Cerebellar cortex (tissue), 1 donor: ENCODE measurements at regions not wholly inside any gene's neighbourhood (a gene's known extent, or its start where the extent isn't known, plus 50 kb on each side); places are given as distances from the start of the nearest gene placed in this dataset.
"Not testable (repeated sequence)": the region's sequence is repeated elsewhere in the genome, so short reads cannot be mapped to it uniquely, and the experiment has no call there.

Source experiments
- DNase-seq: peaks from one replicate; pipeline ENCODE4 v3.0.0-alpha.2; 2015; ENCODE audit warnings: low spot score

DNA sequence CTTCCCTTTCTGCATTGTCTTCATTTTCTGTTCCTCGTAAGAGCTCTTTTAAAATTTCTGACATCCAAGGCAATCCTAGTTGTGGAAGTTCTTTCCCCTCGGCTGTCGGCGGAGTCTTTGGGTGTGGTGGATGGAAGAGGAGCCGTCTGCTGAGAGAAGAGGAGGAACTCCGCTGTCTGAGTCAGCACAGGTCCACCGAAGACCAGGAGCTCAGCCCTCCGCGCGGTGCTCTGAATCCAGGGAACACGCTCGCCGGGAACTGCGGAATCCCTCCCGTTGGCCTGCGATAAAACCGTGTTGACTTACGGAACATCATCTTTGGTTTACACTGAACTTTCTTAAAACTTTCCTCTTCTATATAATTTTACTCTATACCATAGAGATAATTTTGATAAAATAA lies 100.7 kb upstream of the IRX4 start:
- no peak for DNase-seq

DNA sequence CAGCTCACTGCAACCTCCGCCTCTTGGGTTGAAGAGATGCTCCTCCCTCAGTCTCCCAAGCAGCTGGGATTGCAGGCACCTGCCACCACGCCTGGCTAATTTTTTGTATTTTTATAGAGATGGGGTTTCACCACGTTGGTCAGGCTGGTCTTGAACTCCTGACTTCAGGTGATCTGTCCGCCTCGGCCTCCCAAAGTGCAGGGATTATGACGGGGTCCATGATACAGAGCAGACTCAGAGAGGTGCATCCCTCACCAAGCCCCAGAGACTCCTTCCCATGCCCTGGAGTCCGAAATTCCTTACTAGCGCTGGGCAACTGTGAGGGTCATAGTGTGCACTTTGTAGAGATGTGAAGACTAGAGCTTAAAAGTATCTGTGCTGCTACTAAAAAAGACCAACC lies 99.8 kb upstream of the IRX4 start:
- not testable (repeated sequence) for DNase-seq

DNA sequence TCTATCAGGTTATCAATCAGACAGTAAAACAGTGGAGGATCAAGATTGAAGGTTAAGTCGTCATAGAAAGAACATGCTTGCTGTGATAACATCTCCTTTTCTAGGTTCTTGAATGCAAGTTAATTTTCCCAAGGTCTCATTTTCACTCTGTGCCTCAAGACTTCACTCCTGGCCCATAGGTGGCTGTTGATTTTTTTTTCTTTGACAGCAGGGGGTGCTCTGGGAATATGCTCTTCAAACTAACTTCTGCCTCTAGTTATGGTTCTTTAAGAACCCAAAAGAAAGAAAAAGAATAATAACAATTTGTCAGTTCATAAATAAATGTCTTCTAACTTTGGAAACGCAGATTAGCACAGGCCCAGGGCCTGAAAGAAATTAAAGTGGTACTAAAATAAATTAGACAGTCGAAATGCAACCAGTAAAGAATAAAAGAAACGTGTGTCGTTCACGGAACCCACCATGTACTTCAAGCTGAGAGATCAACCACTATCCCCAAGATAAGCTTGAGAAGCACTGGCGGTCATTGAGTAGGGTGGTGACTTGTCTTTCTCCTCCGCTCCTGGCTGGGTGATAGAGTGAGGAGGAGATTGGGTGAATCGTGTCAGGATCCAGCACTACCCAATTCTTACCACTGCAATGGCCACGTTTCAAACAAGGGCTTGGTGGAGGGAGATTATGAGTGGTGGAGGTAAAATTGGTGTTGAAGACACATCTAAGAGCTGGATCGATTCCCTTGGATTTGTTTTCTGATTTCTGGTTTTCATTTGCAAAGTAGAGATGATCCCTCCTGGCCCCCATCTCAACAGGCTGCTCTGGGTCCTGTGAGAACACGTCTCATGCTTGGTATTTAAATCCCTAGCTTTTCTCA lies 93.4 kb upstream of the IRX4 start:
- DNase-seq = no peak

DNA sequence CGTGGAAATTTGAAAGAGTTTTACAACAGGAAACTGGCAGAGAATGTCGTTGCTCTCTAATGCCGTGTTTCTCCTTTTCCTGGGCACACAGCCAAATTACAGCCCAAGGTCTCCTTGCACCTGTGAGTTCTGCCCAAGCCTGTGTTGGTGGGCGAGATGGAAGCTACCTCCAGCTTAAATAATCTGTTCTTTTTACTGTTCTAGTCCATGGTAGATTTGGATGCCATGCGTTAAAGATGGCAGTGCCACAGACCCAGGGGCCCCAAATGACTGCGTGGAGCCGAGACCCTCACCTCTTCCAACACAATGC lies 92.6 kb upstream of the IRX4 start:
- DNase-seq = no peak

- no peak for DNase-seq
These were observed 92.0 kb upstream of the IRX4 start for GRCh38 chr5:1974501-1975405.

DNA sequence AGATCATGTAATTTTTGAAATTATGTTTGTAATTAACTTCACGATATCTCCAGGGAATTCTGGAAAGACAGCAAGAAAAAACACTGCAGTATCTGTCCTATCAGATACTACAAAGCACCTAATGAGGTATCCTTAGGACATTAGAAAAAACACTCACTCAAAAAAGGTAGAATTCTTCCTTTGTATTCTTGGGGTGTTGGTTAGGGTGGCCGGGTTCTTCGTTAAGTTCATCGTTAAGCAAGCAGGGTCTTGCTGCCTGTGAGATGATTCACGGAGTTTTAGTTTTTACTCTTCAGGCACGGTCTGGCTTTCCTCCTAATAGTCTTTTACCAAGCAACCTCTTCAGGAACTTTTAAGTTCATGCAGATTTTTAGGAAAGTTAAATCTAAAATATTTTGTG lies 91.4 kb upstream of the IRX4 start:
- no peak for DNase-seq

DNA sequence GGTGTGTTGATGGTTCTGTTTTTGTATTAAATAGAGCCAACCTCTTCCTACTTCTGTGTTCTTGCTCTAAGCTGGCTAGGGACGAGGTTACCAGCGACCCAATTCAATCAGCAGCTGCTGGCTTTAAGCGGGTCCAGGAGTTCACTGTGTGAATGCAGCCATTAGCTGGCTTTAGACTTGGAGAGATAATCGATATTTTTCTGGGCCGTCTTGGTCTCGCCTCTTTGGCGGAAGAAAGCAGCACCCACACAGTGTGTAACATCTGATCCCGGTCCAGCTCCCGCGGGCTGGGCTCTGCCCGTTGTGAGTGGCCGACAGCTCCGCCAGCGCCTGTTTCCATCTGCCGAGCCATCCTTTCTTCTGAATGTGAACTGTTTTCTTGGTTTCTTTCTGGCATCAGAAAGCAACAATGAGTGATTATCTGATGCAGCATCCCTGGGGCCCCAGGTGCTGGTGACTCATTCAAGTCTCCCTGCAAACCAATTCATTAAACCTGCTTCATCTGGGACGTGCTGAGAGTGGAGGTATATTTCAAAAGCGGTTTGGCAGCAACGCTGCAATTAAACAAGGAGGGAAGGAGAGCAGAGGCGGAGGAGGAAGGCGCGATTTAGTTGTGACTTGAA lies 90.8 kb upstream of the IRX4 start:
- DNase-seq = no peak

DNA sequence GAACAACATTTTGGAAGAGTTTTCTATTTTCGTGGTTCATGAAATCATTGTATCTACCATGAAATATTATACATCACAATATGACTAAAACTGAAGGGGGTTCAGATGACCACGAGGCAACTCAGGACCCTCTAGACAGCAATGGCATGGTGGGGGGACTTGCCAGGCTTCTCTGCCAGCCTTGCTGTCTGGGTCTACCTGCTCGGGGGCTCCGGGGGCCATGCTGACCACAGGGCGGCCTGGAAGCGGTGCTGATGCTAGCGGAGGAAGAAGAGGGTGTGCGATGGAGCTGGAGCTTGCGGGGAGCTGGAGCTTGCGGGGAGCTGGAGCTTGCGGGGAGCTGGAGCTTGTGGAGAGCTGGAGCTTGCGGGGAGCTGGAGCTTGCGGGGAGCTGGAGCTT lies 89.2 kb upstream of the IRX4 start:
- DNase-seq = no peak

- peak; percentile 66 for DNase-seq
These were observed 85.0 kb upstream of the IRX4 start for GRCh38 chr5:1967736-1968135.

DNA sequence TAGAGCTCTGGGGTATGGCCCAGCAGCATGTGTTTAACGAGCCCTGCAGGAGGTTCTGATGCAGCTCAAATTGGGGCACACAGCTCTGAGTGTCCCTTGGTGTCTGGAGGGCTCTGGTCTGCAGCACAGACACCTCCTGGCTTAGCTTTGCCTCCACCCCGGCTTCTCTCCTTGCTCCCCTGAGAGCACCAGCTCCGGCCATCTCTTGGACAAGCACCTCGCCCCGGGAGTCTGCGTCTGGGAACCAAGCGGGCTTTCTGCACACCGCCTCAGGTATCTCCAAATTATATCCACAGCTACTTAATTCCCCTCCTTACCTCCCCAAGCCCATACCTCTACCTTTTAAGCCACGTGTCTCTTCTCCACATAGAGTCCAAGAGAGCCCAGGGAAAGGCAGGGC lies 83.7 kb upstream of the IRX4 start:
- no peak for DNase-seq

GRCh38 chr5:1965925-1966324 lies 83.2 kb upstream of the IRX4 start:
- DNase-seq = no peak

- no peak for DNase-seq
These were observed 81.3 kb upstream of the IRX4 start for GRCh38 chr5:1963941-1964451.

DNA sequence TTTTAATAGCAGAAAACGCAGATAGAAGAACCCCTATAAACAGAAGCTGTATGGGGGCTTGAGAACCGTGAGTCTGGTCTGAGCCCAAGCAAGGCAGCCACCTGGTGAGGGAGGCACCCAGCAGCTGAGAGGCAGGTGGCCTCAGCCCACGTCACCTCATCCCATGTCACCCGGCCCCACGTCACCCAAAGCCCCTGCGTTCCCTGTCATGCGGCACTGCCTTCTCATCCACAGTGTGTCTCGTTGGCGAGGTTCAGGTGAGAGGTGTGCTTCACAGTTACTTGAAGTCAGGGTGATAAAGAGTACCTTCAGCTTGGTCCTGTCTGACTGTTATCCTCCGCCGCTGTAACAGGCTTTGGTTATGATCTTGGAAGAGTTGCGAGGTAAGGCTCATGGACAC lies 80.6 kb upstream of the IRX4 start:
- DNase-seq = no peak

DNA sequence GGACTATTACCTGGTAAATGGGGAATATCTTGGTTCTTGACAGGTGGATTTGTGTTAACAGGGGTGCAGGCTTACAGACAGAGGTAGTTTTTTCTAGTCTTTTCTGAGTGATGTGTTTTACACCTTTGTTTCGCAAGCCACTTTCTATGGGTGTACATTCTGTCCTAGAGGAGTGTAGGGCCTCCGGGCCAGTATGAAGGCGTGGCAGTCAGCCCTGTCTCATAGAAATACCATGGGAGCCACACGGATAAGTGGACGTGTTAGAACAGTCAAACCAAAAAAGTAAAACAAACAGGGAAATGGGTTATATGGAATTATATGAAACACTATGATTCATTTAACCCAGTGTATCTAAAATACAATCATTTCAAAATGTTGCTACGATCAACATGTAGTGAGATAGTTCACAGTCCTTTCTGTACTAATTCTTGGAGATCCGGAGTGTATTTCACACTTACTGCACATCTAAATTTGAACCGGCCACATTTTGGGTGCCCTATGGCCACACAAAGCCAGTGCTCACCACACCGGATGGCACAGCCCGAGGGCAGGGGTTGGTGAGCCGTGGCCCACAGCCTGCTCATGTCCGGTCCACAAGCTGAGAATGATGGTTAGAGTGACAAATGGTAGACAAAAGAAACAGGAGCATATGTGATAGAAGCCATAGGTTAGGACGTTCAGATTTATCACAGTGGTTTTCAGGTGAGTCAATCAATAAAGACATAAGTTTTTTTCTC lies 80.1 kb upstream of the IRX4 start:
- no peak for DNase-seq

DNA sequence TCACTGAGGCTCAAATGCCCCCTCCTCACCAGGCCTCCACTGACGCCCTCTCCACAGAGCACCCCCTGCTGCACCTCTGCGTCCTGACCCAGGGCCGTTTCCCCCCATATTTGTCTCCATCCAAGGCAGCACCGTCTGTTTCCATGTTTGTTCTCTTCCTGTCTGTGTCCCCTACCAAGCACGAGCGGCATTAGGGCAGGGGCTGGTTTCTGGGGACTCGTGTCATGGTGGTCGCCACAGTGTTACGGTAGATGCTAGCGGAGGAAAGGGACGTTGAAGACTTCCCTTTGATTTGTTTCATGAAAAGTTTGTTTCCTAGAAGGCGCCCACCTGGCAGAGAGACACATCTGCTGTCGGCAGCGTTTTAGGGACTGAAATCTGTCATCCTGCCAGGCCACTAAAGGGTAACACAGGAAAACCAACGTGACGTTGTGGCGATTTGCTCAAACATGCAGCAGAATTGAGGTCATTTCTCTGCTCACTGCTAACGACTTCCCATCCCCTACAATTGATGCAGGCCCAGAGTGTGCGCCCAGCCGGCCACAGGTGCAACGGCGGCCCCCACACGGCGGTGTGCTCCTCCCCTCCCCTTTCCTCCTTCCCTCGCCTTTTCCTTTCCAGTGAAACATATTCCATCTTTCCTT lies 79.3 kb upstream of the IRX4 start:
- no peak for DNase-seq

DNA sequence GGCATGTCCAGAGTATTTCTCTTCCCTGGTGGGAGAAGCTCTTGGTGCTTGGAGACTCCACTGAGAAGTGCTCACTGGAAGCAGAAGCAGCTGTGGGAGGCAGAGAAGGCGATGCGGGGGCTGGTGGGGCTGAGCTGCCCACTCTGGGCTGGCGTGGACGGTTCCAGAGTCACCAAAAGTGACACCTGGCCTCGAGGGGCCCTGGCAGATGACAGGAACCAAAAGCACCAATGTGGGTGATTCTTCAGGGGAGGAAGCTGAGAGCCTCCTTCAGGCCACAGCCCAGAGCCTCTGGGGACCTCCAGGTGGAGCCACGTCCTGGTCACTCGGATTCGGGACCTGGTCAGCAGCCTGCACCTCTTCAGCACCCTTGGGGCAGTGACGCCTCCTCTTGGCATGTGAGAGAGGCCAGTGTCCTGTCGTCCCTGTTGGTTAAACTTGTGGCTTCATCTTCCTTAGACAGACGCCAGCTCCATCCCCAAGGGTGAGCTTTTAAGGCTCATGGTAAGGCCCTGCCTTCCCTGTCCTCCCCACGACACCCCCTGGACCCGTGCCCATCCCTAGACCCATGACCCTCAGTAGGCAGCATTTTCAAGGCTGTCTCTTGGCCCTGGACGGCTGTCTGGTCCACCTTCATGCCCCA lies 78.7 kb upstream of the IRX4 start:
- DNase-seq = no peak

DNA sequence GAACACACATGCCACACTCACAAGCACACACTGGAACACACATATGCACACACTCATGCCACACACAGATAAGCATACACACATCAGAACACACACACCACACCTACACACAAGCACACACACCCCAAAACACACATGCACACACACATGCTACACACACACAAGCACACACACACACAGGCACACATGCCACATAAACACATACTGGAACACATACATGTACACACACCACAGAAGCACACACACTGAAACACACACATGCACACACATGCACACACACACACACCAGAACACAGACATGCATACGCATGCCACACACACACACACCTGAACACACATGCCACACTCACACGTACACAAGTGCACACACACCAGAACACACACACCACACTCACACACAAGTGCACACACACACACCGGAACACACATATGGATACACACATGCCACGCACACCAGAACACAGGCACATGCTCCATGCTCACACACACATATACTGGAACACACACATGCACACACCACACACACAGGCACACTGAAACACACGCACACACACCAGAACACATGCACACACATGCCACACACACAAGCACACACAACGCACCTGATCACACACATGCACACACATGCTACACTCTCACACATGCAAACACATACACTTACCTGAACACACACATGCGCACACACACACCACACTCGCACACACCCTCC lies 78.0 kb upstream of the IRX4 start:
- DNase-seq = no peak

- no peak for DNase-seq
These were observed 77.2 kb upstream of the IRX4 start for GRCh38 chr5:1959725-1960581.

DNA sequence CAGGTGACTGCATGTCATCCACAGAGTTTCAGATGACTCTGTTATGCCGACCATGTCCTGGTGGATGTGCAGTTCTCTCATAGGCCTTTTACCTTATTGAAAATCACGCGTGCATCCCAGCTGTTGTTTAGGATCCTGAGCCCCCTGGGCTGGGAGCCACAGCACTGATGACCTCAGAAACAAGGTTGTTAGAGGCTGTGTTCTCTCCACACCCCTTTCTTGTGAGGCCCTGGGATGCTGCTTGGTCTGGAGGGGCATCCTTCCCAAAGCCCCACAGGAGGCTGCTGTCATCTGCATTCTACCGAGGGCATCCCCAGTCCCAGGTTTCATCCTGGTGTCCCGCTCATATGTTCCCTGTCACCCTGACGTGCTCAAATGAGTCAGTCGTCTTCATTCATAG lies 76.5 kb upstream of the IRX4 start:
- no peak for DNase-seq
